ENCODE measurements at regions not wholly inside any gene's neighbourhood (a gene's known extent, or its start where the extent isn't known, plus 50 kb on each side); places are given as distances from the start of the nearest gene placed in this dataset.
"Not testable (repeated sequence)": the region's sequence is repeated elsewhere in the genome, so short reads cannot be mapped to it uniquely, and the experiment has no call there.

DNA sequence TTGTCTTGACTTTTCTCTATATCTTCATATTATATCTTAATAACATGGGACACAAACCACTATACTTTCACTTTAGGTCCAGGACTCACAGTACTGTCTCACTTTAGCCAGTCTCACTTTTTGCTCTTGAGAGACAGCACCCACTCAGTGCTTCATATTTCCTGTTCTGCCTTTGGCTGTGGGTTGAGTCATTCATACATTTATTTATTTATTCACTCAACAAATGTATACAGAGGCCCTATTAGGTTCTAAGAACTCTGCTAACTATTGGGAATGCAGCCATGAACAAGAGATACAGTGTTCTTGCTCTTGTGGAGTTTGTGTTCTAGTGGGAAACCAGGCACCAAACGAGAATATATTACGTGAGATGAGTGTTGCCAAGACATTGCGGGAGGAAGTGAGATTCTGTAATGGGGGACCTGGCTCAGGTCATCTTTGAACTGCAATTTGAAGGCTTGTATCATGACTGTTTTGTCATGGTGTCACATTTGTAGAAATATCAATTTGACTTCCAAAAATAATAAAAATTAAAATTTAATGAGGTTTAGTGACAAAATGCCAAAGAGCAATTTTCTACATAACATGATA is 190.1 kb downstream of the SDHAF3 start:
- Histone ChIP-seq H3F3A (ENCODE audit: low read depth) (no peaks in the 10 kb centered on the region), H3K9ac (ENCODE audit: low read depth, low read length, poor library complexity, severe bottlenecking) (no peak overlapping the region), H3K9me2 (replicated peaks; ENCODE audit: low read depth, low read length) (no peaks in the 10 kb centered on the region), H3K9me3 (ENCODE audit: insufficient read depth, low read depth, low read length) (no peaks in the 10 kb centered on the region), H3K27me3 (ENCODE audit: insufficient read depth, low read length, poor library complexity, severe bottlenecking) (no peaks in the 10 kb centered on the region), H3K36me3 (ENCODE audit: insufficient read depth, low read length) (no peaks in the 10 kb centered on the region), H3K4me2 (ENCODE audit: low read depth, low read length, poor library complexity, severe bottlenecking) (no peak overlapping the region), H3K79me2 (ENCODE audit: insufficient read depth, low read length) (no peaks in the 10 kb centered on the region), H3K4me1 (ENCODE audit: insufficient read depth, low read length, poor library complexity, severe bottlenecking) (no peaks in the 10 kb centered on the region), H3K4me3 (ENCODE audit: low read length, poor library complexity, severe bottlenecking) (no peak overlapping the region), H2AFZ (ENCODE audit: low read length) (no peak overlapping the region), H4K20me1 (ENCODE audit: insufficient read depth, low read length, poor library complexity, severe bottlenecking) (no peaks in the 10 kb centered on the region)
- no peak for TF ChIP-seq EZH2phosphoT487 (IDR thresholded peaks at IDR 0.05; ENCODE audit: borderline replicate concordance)
- TF ChIP-seq CTCF (conservative IDR thresholded peaks at IDR 0.05; ENCODE audit: low read length), result no peak

DNA sequence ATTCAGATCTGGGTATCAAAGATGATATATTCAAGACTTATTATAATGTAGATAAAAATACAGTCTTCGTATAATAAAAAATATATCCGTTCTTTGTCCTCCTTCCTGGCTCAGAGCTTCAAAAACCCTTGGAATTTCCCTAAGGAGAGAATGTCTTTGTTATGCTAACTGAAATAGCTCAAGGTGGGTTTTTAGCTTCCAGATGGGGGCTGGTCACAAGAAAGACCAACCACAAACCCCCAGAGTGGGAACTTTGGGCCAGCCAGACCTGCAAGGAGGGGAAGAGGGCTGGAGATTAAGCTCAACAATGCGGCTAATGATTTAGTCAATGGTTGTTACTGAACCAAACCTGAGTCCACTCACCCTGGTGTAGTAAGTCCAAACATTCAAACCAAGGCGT is 196.4 kb downstream of the SDHAF3 start:
- no peaks in the 10 kb centered on the region for H3K27me3 ChIP-seq (ENCODE audit: insufficient read depth, low read length, poor library complexity, severe bottlenecking)
- H4K20me1 ChIP-seq (ENCODE audit: insufficient read depth, low read length, poor library complexity, severe bottlenecking), result no peaks in the 10 kb centered on the region
- no peaks in the 10 kb centered on the region for H3K9me2 ChIP-seq (replicated peaks; ENCODE audit: low read depth, low read length)
- no peak overlapping the region for H2AFZ ChIP-seq (ENCODE audit: low read length)
- H3K4me1 ChIP-seq (ENCODE audit: insufficient read depth, low read length, poor library complexity, severe bottlenecking), result no peaks in the 10 kb centered on the region
- no peak overlapping the region for H3K9ac ChIP-seq (ENCODE audit: low read depth, low read length, poor library complexity, severe bottlenecking)
- H3F3A ChIP-seq (ENCODE audit: low read depth), result no peaks in the 10 kb centered on the region
- no peak overlapping the region for H3K4me2 ChIP-seq (ENCODE audit: low read depth, low read length, poor library complexity, severe bottlenecking)
- H3K4me3 ChIP-seq (ENCODE audit: low read length, poor library complexity, severe bottlenecking), result no peak overlapping the region
- no peaks in the 10 kb centered on the region for H3K79me2 ChIP-seq (ENCODE audit: insufficient read depth, low read length)
- H3K36me3 ChIP-seq (ENCODE audit: insufficient read depth, low read length), result no peaks in the 10 kb centered on the region
- no peaks in the 10 kb centered on the region; the same call in 1 of the 2 replicates for H3K9me3 ChIP-seq (ENCODE audit: insufficient read depth, low read depth, low read length)
- no peak for TF ChIP-seq EZH2phosphoT487 (IDR thresholded peaks at IDR 0.05; ENCODE audit: borderline replicate concordance)
- no peak for TF ChIP-seq CTCF (conservative IDR thresholded peaks at IDR 0.05; ENCODE audit: low read length)

- Histone ChIP-seq H3K4me2 (ENCODE audit: low read depth, low read length, poor library complexity, severe bottlenecking) (no peak overlapping the region), H3K9me2 (replicated peaks; ENCODE audit: low read depth, low read length) (no peaks in the 10 kb centered on the region), H3K9ac (ENCODE audit: low read depth, low read length, poor library complexity, severe bottlenecking) (no peak overlapping the region), H4K20me1 (ENCODE audit: insufficient read depth, low read length, poor library complexity, severe bottlenecking) (no peaks in the 10 kb centered on the region), H3K4me1 (ENCODE audit: insufficient read depth, low read length, poor library complexity, severe bottlenecking) (no peaks in the 10 kb centered on the region), H2AFZ (ENCODE audit: low read length) (no peak overlapping the region), H3K27me3 (ENCODE audit: insufficient read depth, low read length, poor library complexity, severe bottlenecking) (no peaks in the 10 kb centered on the region), H3K79me2 (ENCODE audit: insufficient read depth, low read length) (no peaks in the 10 kb centered on the region), H3F3A (ENCODE audit: low read depth) (no peaks in the 10 kb centered on the region), H3K9me3 (ENCODE audit: insufficient read depth, low read depth, low read length) (no peaks in the 10 kb centered on the region; the same call in 1 of the 2 replicates), H3K4me3 (ENCODE audit: low read length, poor library complexity, severe bottlenecking) (no peak overlapping the region), H3K36me3 (ENCODE audit: insufficient read depth, low read length) (no peaks in the 10 kb centered on the region)
- TF ChIP-seq CTCF (conservative IDR thresholded peaks at IDR 0.05; ENCODE audit: low read length) (no peak), EZH2phosphoT487 (IDR thresholded peaks at IDR 0.05; ENCODE audit: borderline replicate concordance) (no peak)
Measured at GRCh38 chr7:97317575-97317974, 200.1 kb downstream of the SDHAF3 start.

DNA sequence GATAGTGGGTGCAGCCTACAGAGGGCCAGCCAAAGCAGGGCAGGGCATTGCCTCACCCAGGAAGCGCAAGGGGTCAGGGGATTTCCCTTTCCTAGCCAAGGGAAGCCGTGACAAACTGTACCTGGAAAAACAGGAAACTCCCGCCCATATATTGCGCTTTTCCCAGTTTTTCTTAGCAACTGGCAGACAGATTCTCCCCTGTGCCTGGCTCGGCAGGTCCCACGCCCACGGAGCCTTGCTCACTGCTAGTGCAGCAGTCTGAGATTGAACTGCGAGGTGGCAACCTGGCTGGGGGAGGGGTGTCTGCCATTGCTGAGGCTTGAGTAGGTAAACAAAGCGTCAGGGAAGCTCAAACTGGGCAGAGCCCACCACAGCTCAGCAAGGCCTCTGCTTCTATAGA is 212.4 kb downstream of the SDHAF3 start:
- not testable (repeated sequence) for H2AFZ ChIP-seq (ENCODE audit: low read length); H3K4me2 ChIP-seq (ENCODE audit: low read depth, low read length, poor library complexity, severe bottlenecking); H3K9me3 ChIP-seq (ENCODE audit: insufficient read depth, low read depth, low read length); H3K4me1 ChIP-seq (ENCODE audit: insufficient read depth, low read length, poor library complexity, severe bottlenecking); H3K4me3 ChIP-seq (ENCODE audit: low read length, poor library complexity, severe bottlenecking); H3K9ac ChIP-seq (ENCODE audit: low read depth, low read length, poor library complexity, severe bottlenecking); H3K79me2 ChIP-seq (ENCODE audit: insufficient read depth, low read length); H3K36me3 ChIP-seq (ENCODE audit: insufficient read depth, low read length); H3K9me2 ChIP-seq (replicated peaks; ENCODE audit: low read depth, low read length); H3F3A ChIP-seq (ENCODE audit: low read depth); H3K27me3 ChIP-seq (ENCODE audit: insufficient read depth, low read length, poor library complexity, severe bottlenecking); H4K20me1 ChIP-seq (ENCODE audit: insufficient read depth, low read length, poor library complexity, severe bottlenecking)
